GM23248 (cell line): ENCODE measurements at regions not wholly inside any gene's neighbourhood (a gene's known extent, or its start where the extent isn't known, plus 50 kb on each side); places are given as distances from the start of the nearest gene placed in this dataset.

ENCODE experiments used
- EZH2 ChIP-seq: fragments of 200-600 bp; sonication (generic); IDR thresholded peaks from 2 replicates; pipeline ENCODE4 v1.6.1; 2018; ENCODE audit warnings: antibody characterized with exemption, mild to moderate bottlenecking; ENCODE audit not compliant: insufficient read depth, poor library complexity, severe bottlenecking
- EZH2phosphoT487 ChIP-seq: fragments of 200-600 bp; sonication (generic); IDR thresholded peaks from 2 replicates; pipeline ENCODE4 v1.6.1; 2018; ENCODE audit warnings: antibody characterized with exemption, moderate library complexity, mild to moderate bottlenecking, low read depth; ENCODE audit not compliant: insufficient read depth

GRCh38 chr5:57983426-57983825, 476.5 kb downstream of the PLK2 start:
- TF ChIP-seq EZH2 = no peak
- no peak for TF ChIP-seq EZH2phosphoT487
